ENCODE measurements at regions not wholly inside any gene's neighbourhood (a gene's known extent, or its start where the extent isn't known, plus 50 kb on each side); places are given as distances from the start of the nearest gene placed in this dataset.
"Not testable (repeated sequence)": the region's sequence is repeated elsewhere in the genome, so short reads cannot be mapped to it uniquely, and the experiment has no call there.

GRCh38 chr4:87718217-87718835 lies 68.2 kb downstream of the DMP1 start:
- Histone ChIP-seq H3K9ac (ENCODE audit: control insufficient read depth, extremely low read depth, insufficient read depth, low read length) (no peak overlapping the region), H3K4me3 (ENCODE audit: control insufficient read depth in 2 of 3, extremely low read depth in 1 of 3, insufficient read depth in 2 of 3, low read depth in 1 of 3, low read length in 3 of 3) (no peak overlapping the region), H3K79me2 (ENCODE audit: control insufficient read depth, insufficient read depth, low read length) (no peaks in the 10 kb centered on the region), H4K20me1 (ENCODE audit: control insufficient read depth, extremely low read depth, insufficient read depth, low read length) (no peaks in the 10 kb centered on the region), H2AFZ (ENCODE audit: control insufficient read depth, low read length) (no peak overlapping the region), H3K4me2 (ENCODE audit: control insufficient read depth, extremely low read depth, insufficient read depth, low read depth, low read length) (no peak overlapping the region), H3K27me3 (ENCODE audit: control insufficient read depth, extremely low read depth, insufficient read depth, low read length) (peaks cover 2% of the 10 kb centered on the region), H3K9me3 (ENCODE audit: control insufficient read depth, low read depth, low read length) (no peaks in the 10 kb centered on the region), H3K27ac (ENCODE audit: control insufficient read depth, insufficient read depth, low read length) (no peak overlapping the region), H3K36me3 (ENCODE audit: control insufficient read depth in 2 of 2, extremely low read depth in 1 of 2, insufficient read depth in 2 of 2, low read length in 2 of 2) (no peaks in the 10 kb centered on the region), H3K9me1 (ENCODE audit: control insufficient read depth, extremely low read depth, insufficient read depth, low read length) (no peaks in the 10 kb centered on the region), H3K4me1 (ENCODE audit: control insufficient read depth, extremely low read depth, insufficient read depth, low read length) (no peaks in the 10 kb centered on the region)
- dilution Hi-C loops (cut with MboI; ENCODE audit: extremely low pct_ligation_motif_present, low sequenced_read_pairs): no loop called here
- no peak for DNase-seq (ENCODE audit: low read depth, low spot score)
- no peak for FAIRE-seq
- TF ChIP-seq, protein P1, sequence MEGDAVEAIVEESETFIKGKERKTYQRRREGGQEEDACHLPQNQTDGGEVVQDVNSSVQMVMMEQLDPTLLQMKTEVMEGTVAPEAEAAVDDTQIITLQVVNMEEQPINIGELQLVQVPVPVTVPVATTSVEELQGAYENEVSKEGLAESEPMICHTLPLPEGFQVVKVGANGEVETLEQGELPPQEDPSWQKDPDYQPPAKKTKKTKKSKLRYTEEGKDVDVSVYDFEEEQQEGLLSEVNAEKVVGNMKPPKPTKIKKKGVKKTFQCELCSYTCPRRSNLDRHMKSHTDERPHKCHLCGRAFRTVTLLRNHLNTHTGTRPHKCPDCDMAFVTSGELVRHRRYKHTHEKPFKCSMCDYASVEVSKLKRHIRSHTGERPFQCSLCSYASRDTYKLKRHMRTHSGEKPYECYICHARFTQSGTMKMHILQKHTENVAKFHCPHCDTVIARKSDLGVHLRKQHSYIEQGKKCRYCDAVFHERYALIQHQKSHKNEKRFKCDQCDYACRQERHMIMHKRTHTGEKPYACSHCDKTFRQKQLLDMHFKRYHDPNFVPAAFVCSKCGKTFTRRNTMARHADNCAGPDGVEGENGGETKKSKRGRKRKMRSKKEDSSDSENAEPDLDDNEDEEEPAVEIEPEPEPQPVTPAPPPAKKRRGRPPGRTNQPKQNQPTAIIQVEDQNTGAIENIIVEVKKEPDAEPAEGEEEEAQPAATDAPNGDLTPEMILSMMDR (optimal IDR thresholded peaks at IDR 0.05 in 1 of 3, IDR thresholded peaks at IDR 0.05 in 1 of 3, conservative IDR thresholded peaks at IDR 0.05 in 1 of 3; ENCODE audit: extremely low read depth in 1 of 3, insufficient read depth in 2 of 3, low read length in 3 of 3): no peak
- no peak for TF ChIP-seq EZH2 (IDR thresholded peaks at IDR 0.05; ENCODE audit: low read length)

- dilution Hi-C loops (cut with MboI; ENCODE audit: extremely low pct_ligation_motif_present, low sequenced_read_pairs): no loop called here
- DNase-seq (ENCODE audit: low read depth, low spot score) (no peak), FAIRE-seq (no peak)
- no peak overlapping the region for H3K27ac ChIP-seq (ENCODE audit: control insufficient read depth, insufficient read depth, low read length)
- no peaks in the 10 kb centered on the region for H3K9me3 ChIP-seq (ENCODE audit: control insufficient read depth, low read depth, low read length)
- no peak overlapping the region for H2AFZ ChIP-seq (ENCODE audit: control insufficient read depth, low read length)
- H3K9me1 ChIP-seq (ENCODE audit: control insufficient read depth, extremely low read depth, insufficient read depth, low read length): no peaks in the 10 kb centered on the region
- H3K4me1 ChIP-seq (ENCODE audit: control insufficient read depth, extremely low read depth, insufficient read depth, low read length): no peaks in the 10 kb centered on the region
- TF ChIP-seq EZH2 (IDR thresholded peaks at IDR 0.05; ENCODE audit: low read length): no peak
- TF ChIP-seq, protein P1 (optimal IDR thresholded peaks at IDR 0.05 in 1 of 3, IDR thresholded peaks at IDR 0.05 in 1 of 3, conservative IDR thresholded peaks at IDR 0.05 in 1 of 3; ENCODE audit: extremely low read depth in 1 of 3, insufficient read depth in 2 of 3, low read length in 3 of 3): no peak
- no peak overlapping the region for H3K4me3 ChIP-seq (ENCODE audit: control insufficient read depth in 2 of 3, extremely low read depth in 1 of 3, insufficient read depth in 2 of 3, low read depth in 1 of 3, low read length in 3 of 3)
- no peaks in the 10 kb centered on the region for H3K36me3 ChIP-seq (ENCODE audit: control insufficient read depth in 2 of 2, extremely low read depth in 1 of 2, insufficient read depth in 2 of 2, low read length in 2 of 2)
- peaks cover 2% of the 10 kb centered on the region for H3K27me3 ChIP-seq (ENCODE audit: control insufficient read depth, extremely low read depth, insufficient read depth, low read length)
- H3K4me2 ChIP-seq (ENCODE audit: control insufficient read depth, extremely low read depth, insufficient read depth, low read depth, low read length): no peak overlapping the region
- no peaks in the 10 kb centered on the region for H4K20me1 ChIP-seq (ENCODE audit: control insufficient read depth, extremely low read depth, insufficient read depth, low read length)
- no peaks in the 10 kb centered on the region for H3K79me2 ChIP-seq (ENCODE audit: control insufficient read depth, insufficient read depth, low read length)
- no peak overlapping the region for H3K9ac ChIP-seq (ENCODE audit: control insufficient read depth, extremely low read depth, insufficient read depth, low read length)
These were observed 70.1 kb downstream of the DMP1 start for GRCh38 chr4:87720094-87720691.

DNA sequence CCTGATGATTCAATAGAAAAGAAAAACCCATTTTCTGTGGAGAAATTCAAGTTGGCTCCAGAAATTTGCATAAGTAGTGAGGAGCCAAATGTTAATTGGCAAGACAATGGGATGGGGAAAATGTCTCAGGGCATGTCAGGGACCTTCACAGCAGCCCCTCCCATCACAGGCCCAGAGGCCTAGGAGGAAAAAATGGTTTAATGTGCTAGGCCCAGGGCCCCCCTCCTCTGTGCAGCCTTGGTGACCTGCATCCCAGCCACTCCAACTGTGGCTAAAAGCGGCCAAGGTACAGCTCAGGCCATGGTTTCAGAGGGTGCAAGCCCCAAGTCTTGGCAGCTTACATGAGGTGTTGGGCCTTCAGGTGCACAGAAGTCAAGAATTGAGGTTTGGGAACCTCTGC lies 74.1 kb upstream of the IBSP start:
- dilution Hi-C loops (cut with MboI; ENCODE audit: extremely low pct_ligation_motif_present, low sequenced_read_pairs); DNase-seq (ENCODE audit: low read depth, low spot score); H3K36me3 ChIP-seq (ENCODE audit: control insufficient read depth in 2 of 2, extremely low read depth in 1 of 2, insufficient read depth in 2 of 2, low read length in 2 of 2); FAIRE-seq; H3K9me3 ChIP-seq (ENCODE audit: control insufficient read depth, low read depth, low read length); H3K4me2 ChIP-seq (ENCODE audit: control insufficient read depth, extremely low read depth, insufficient read depth, low read depth, low read length); H3K9ac ChIP-seq (ENCODE audit: control insufficient read depth, extremely low read depth, insufficient read depth, low read length); H3K27ac ChIP-seq (ENCODE audit: control insufficient read depth, insufficient read depth, low read length); H3K79me2 ChIP-seq (ENCODE audit: control insufficient read depth, insufficient read depth, low read length); H3K4me1 ChIP-seq (ENCODE audit: control insufficient read depth, extremely low read depth, insufficient read depth, low read length); H4K20me1 ChIP-seq (ENCODE audit: control insufficient read depth, extremely low read depth, insufficient read depth, low read length); H3K4me3 ChIP-seq (ENCODE audit: control insufficient read depth in 2 of 3, extremely low read depth in 1 of 3, insufficient read depth in 2 of 3, low read depth in 1 of 3, low read length in 3 of 3); H2AFZ ChIP-seq (ENCODE audit: control insufficient read depth, low read length); H3K9me1 ChIP-seq (ENCODE audit: control insufficient read depth, extremely low read depth, insufficient read depth, low read length); H3K27me3 ChIP-seq (ENCODE audit: control insufficient read depth, extremely low read depth, insufficient read depth, low read length): not testable (repeated sequence)

All from keratinocyte (primary cell).